ENCODE measurements at regions not wholly inside any gene's neighbourhood (a gene's known extent, or its start where the extent isn't known, plus 50 kb on each side); places are given as distances from the start of the nearest gene placed in this dataset.

- TF ChIP-seq CTCF (IDR thresholded peaks at IDR 0.05; ENCODE audit: low read length) (no peak), EZH2 (optimal IDR thresholded peaks at IDR 0.05; ENCODE audit: low read depth, low read length) (no peak)
Observed at GRCh38 chr3:118742760-118743159, 291.9 kb downstream of the IGSF11 start.

Data from MM.1S (cell line).